COLO668 (cell line): ENCODE measurements at regions not wholly inside any gene's neighbourhood (a gene's known extent, or its start where the extent isn't known, plus 50 kb on each side); places are given as distances from the start of the nearest gene placed in this dataset.

Experiments used
- DNase-seq: peaks from one replicate; lab custom pipeline; 2025; ENCODE audit not compliant: unreplicated experiment; lab: John Stamatoyannopoulos, UW

DNA sequence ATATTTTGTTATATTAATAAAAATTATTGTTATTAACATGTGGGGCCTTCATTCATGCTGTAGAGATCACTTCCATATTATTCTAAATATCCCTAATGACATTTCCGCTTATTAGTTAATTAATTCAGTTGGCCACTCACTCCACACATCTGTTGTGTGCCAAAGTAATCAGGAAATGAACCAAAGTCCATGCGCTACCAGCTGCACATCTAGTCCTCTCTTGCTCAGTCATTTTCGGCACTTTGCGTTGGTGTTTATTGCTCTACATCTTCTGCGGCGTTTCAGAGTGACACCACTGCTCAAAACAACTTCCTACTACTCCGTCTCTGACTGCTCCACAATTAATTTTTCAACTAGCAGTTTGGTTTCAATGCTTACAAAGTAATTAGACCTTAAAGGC, 101.4 kb upstream of the ZFHX3 start:
- DNase-seq: peak; percentile 17

DNA sequence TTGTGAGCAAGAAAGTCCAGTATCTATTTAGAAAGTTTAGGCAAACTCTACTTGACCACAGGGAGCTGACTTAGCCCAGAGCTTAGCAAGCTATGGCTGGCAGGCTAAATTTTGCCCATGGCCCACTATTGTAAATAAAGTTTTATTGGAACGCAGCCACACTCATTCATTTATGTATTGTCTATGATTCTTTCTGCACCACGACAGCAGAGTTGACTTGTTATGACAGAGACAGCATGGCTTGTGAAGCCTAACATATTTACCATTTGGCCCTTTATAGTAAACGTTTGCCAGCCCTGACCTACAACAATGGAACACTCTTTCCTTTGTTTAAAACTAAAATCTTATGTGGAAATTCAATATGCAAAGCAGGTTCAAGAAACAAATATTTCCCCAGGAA, 100.0 kb upstream of the ZFHX3 start:
- DNase-seq: no peak

DNA sequence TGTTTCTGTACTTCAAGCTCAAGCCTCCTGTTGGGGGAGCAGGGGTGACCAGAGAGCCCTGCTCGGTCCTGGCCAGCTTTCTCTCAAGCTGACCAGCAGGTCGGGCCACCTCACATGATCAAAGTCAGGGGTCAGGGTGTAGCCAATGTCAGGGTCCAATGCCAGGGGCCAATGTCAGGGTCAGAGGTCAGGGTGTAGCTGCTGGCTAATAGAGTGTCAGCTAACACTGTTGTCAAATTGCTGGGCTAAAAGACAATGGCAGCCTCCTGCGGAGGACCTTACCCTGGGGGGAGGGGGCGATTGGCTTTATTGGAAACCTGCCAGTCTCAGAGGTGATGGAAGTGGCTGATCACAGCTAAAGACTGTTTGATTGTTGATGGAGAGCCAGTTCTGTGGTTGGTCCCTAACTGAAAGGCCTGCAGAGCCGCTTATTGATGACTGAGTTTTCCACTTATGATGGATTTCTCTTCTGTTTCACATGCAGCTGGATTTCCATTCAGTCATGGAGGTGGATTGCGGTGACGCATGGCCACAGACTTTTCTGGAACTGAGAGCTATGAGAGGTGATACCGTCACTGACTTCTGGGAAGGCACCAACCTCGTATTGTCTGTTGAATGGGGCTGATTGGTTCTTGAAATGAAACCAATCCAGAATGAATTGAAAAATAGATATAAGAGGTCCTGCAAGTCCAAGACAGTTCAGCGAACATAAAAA, 97.4 kb upstream of the ZFHX3 start:
- no peak for DNase-seq

DNA sequence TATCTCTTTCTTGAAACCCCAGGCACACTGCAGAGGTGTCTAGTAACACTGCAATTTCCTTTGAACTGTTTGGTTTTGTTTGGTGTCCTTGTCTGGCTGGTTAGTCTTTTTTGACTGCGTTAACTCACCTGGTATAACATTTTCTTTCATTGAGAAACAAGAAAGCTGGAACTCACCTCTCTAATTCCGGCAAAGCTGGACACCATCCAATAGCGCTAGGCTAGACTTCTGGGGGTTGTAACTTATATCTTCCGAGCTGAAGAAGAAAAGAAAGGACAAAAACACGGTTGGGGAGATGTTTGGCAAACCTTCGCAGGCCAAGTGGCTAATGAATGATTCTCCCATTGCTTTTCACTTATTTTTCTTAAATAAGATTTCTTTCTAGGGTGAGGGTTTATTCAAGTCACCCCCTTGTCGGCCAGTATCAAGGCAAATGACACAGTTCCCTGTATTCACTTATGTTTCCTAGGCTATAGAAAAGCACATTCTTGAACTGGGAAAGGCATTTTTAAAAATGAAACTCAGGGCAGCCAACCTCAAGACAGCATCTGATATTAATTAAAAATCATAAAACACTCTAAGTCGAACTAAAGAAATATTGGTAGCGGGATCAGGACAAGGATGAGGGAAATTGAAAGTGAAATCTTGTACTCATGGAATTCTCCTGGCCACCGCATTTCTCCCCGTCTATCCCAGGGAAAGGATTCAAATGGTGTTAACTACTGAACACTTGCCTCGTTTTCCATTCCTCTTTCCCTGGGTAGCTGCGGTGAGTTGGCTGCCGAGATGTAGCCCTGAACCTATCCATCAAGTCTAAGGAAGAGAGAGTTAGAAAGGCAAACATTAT, 95.9 kb upstream of the ZFHX3 start:
- DNase-seq: no peak

DNA sequence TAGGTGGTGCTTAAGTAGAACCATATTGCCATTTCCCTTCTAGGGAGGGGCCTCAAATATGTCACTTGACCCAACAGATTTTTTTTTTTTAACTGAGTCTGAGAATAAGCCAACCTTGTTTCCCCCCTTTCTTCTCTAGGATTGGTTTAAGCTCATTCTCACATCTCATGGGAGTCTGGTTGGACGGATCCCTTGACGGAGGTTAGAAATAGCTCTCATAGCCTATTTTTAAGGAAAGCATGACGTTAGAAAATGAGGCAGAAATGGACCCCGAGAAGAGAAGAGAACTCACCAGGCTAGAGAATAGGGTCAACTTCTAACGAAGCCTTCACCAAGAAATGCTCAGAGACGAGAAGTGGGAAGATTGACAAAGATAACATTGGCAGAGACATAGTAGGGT, 95.1 kb upstream of the ZFHX3 start:
- no peak for DNase-seq

DNA sequence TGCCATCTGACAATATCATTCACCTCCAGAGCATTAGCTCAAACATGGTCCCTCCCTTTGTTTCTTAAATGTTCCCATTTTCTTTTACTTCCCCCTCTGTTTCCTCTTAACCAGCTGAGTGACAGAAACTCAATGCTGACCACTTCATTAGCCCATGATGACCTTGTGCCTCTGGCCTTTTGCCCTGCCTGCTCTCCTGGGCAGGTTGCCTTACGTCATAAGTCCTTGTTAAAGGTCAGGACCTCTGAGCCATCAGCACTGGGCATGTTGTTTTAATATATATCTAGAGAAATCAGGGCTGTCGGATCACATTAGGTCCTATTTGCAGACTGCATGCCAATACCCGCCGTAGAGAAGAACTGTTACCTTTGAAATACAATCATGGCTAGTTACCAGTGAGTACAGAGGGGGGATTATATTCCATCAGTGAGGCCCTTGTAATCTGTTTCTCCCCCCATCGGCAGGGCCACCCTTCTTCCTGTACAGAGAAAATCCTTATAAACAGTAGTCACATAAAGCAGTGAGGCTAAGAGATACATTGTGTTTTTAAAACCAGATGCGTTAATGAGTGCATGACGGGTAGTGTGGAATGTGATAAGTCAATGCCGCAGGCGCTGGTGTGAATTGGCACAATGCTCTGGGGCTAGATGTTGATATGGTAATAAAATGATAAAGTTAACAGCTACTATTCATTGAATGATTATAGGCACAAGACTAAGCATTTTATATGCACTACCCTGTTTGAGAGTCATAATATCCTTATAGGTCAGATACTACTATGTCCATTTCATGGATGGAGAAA, 94.3 kb upstream of the ZFHX3 start:
- DNase-seq: no peak

DNA sequence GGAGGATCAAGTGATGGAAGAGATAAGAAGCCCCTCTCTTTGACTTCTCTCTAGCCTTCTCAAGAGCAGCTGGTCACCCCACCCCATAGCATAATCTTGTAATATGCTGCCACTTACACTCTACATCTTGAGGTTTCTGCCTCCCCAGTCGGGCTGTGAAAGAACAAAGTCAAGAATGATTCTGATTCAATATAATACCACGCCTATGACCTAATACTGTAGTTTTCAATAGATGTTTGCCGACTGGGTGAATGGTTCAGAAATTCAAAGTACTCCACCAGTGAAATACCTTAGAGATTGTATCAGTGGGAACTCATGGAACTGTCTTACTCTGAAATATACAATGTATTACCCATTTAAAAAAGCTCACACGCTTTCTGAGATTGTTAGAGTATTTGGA, 93.0 kb upstream of the ZFHX3 start:
- no peak for DNase-seq

DNA sequence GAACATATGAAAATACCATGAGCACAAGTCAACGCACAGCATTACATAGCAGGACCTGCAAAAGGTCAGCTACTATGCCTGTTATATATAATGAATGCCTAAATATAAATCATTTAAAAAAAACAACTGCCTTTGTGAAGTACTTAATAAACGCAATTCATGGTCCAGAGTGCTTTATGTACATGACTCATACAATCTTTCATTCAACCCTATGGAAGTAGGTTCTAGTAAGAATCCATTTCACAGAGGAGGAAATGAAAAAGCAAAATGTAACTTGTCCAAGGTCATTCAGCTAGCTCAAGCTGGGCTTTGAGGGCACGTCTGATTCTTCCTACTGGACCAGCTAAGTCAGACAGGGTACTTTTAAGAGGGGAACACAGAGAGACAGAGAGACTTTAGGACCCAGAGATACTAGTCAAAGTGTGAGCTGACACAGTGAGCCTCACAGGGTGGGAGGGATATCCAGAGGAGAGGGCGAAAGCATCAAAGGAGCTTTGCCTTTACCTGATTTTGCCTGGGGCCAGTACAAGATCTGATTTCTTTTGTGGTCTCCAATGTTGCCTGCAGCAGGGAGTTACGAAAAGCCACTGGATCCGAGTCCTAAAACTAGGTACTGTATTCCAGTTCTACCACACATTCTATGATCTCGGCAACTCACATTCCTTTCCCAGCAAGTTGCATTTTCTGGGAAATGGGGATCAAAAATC, 83.4 kb upstream of the ZFHX3 start:
- no peak for DNase-seq

DNA sequence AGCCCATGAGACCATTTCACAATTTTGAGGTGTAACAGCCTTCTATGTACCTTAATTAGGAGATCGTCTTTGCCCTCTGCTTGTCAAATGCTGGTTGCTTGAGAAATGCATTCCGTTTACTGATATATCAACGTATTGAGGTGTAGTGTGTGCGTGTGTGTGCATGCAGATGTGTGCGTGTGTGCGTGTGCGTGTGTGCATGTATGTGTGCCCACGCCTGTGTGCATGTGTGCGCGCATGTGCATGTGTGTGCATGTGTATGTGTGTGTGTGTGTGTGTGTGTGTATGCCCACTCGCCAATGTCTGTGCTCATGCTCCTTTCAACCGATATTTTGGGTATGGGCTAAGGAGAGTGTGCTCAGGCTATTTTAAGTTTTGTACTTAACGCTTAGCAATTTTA, 81.5 kb upstream of the ZFHX3 start:
- no peak for DNase-seq

DNA sequence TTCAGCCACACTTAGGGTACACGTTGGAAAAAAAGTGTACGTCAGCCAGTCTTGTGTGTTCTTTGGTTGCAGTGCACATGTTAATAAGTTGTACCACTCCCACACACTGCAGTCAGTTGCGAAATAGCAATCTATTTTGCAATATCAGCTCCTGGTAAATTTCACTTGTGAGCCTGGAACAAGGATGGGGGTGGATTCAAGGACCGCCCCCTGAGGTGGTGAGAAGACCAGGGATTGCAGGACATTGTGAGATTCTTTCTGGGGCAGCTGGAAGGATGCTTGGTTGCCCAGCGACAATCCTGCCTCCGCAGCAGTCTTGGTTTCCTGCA, 78.6 kb upstream of the ZFHX3 start:
- no peak for DNase-seq

DNA sequence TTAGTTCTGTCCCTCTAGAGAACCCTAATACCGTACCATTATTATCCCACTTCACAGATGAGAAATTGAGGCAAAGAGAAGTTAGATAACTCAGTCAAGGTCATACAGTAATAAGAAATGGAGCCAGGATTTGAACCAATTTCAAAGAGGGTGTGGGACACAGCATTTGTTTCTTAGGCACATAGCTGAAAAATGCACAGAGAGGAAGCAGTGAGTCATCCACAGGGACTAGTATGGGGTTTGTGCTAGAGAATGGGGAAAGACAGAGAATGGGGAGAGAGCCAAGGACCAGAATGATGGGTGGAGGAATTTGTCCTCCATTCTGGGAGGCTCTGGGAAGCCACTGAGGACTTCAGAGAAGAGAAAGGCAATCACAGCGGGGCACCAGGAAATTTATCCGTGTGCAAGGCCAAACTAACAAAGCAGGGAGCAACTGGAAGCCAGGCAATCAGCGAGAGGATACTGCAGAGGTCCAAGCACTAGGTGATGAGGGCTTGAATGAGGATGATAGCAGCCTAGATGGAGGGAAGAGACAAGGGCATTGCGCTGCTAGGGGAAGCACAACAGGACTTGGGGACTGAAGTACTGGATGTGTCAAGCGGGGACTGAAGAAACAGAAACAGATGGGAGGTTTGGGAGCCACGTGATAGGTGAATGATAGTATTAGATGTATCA, 78.1 kb upstream of the ZFHX3 start:
- DNase-seq: no peak

DNA sequence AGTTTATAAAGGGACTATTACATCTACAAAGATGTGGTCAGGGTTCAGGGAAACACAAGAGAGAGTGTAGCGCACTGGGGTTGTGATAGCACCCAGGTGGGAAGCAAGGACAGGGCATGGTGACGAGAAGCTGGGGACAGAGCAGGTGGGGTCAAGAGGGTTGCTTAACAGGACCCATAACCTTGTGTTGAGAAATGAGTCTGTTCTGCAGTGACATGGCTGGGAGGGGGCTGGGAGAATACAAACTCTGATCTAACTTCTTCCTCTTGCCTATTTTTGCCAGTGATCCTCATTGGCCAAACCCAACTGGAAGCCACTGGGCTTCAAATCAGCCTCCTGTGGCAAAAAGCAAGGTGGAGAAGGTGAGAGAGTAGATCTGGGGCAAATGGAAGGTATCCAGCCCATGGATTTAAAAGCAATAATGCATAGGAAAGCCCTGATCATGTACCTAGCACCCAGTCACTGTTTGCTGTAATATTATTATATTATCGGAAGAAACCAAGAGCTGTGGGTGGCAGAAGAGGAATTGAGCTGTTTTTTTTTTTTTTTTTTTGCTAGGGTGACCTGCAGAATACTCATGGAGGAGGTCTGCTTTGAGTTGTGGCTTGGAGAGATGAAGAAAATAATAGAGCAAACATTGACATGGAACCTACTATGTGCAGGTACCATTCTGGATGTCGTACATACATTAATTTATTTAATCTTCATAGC, 76.9 kb upstream of the ZFHX3 start:
- DNase-seq: no peak

DNA sequence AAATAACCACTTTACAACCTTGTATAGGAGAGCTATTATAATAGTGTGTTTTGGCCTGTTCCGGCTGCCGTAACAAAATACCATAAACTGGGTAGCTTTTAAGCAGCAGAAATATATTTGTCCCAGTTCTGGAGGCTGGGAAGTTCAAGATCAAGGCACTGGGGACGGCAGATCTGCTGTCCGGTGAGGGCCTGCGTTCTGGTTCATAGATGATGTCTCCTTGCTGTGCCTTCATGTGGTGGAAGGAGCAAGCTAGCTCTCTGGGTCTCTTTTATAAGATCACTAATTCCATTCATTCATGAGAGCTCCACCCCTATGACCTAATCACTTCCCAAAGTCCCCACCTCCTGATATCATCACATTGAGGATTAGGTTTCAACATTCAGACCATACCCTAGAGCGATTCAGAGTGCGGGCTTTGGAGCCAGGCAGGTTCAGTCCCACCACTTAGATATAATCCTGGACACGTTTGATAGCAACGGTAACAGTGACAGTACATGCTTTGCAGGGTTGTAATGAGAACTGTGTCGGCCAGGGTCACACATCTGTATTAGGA, 76.2 kb upstream of the ZFHX3 start:
- DNase-seq: no peak

DNA sequence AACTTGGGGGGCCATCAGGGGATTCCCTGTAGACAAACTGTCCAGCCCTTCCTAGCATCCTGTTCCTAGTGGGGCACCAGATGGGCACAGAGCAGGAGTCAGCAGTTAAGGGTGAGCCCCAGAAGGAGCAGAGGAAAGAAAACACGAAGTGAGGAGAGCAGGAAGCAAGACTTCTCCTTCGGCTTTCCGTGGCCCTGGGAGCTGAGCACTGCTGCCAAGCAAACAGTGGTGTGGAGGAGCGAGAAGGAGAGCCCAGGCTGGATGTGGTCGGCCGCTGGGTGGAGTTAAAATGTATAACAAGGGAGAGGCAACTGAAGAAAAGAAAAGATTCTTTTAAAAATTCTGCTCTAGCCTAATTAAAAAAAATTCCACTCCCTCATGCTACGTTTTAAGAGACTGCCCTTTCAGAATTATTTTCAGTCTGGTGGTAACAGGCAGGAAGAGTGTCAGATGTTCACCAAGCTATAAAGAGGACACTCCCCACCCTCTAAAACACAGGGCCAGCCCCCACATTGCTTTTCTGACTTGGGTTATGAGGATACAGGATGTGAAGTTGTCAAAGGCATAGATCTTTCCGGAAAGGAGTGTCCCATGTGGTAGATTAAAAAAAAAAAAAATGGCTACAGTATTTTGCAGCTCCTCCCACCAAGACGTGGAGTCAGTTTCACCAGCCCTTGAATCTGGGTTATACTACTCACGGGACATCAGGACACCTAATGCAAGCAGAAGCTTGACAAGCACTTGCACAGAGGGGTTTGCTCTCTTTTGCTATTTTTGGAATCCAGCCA, 74.9 kb upstream of the ZFHX3 start:
- DNase-seq: no peak

DNA sequence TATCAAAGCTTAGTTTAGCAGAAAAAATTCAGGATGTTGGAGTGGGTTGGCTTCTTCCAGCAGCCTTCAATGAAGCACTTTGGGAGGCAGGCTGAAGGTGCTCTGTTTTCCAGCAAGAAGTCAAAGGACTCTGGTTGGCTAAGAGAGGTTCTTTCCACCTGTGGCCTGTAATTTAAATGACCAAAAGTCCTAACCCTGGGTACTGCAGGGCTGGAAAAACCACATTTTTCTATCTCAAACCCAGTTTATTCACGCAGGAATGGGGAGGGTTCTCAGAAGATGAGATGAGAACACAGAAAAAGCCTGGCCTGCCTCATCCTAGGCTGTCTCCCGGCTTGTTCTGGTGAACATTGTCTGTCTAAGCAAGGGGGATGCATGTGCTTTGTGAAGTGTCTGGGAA, 68.6 kb upstream of the ZFHX3 start:
- no peak for DNase-seq

DNA sequence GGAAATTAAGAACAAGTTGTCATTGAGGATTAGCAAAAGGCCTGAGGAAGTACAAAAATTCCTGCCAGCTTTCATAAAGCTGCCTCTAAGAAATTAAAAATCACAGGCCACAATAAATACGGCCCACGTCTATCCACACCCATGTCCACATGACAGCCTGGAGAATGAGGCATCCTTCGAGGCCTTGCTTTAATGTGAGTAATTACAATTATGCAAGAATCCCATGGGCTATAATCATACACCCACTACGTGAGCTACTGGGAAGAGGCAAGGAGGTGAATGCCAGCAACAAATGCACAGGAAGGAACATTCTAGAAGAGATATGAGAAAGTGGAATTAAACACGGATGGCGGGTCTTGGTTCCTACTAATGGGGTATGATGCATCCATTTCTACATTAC, 65.4 kb upstream of the ZFHX3 start:
- DNase-seq: no peak

DNA sequence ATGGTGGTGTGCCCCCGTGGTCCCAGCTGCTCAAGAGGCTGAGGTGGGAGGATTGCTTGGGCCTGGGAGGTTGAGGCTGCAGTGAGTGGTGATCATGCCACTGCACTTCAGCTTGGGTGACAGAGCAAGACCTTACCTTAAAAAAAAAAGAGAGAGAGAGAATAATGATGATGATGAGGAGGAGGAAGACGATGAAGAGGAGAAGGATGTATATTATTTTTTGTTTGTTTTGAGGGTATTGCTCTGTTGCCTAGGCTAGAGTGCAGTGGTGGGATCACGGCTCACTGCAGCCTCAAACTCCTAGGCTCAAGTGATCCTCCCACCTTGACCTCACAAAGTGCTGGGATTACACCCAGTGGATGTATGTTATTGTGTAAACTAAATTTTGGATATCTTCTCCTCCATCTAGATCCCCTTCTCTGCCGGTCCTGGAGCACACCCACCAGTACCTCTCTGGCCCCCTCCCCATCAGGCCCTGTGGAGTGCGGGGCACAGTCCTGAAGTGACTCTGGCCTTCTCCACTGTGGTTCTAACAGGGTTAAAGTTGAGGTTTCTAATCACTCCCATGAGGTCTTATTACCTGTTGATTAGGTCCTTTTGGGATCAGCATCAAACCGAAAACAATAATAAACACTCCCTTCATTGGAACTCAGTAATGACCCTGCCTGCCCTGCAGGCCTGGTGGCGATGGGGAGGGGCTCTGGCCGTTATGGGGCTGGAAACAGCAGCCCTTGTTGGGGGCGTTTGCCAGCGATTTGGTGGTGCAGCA, 60.5 kb upstream of the ZFHX3 start:
- no peak for DNase-seq

DNA sequence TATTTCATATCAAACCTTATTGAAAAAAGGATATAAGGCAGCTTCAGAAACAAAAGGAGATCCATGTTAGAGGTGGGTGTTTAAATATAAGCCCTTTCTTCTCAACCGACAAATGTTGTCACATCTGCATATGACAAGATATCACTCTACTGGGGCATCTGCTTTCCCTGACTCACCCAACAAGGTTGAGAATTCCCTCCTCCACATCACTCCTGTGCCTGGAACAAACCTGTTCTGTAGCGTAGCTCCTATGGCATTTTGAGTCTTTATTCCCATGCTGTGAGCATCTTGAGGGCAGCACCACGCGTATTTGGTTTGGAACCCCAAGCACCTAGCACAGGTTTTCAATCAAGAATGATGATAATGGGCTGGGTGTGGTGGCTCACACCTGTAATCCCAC, 59.4 kb upstream of the ZFHX3 start:
- no peak for DNase-seq
